ENCODE measurements at regions not wholly inside any gene's neighbourhood (a gene's known extent, or its start where the extent isn't known, plus 50 kb on each side); places are given as distances from the start of the nearest gene placed in this dataset.

DNA sequence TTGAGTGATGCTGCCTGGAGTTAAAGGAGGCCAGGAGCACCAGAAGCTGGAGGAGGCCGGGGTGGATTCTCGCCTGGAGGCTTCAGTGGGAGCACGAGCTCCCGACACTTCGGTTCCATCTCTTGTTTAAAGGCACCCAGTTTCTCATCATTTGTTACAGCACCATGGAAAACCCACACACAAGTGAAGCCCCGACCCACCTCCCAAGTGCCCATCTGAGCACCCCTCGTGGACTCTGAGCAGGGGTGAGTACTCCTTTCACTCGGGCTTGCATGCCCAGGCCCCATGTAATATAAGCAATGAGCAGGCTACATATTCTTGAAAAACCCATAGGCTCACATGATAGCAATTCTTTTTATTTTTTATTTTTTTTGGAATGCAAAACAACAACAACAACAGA is 196.9 kb upstream of the MAF start:
- WGBS (ENCODE audit: extremely low coverage, insufficient coverage, insufficient read length): no CpG with 5 or more reads among the region's 8 CpGs
- Histone ChIP-seq H2BK12ac (ENCODE audit: low read length) (no peak overlapping the region), H3K36me3 (ENCODE audit: control insufficient read depth in 1 of 2, insufficient read depth in 2 of 2, low read length in 2 of 2) (no peaks in the 10 kb centered on the region), H3K79me1 (ENCODE audit: low read length) (no peaks in the 10 kb centered on the region), H3K4me2 (ENCODE audit: low read length) (no peak overlapping the region), H3K27me3 (ENCODE audit: insufficient read depth, low read length) (no peaks in the 10 kb centered on the region), H4K12ac (ENCODE audit: low read depth, low read length) (no peak overlapping the region), H2BK5ac (ENCODE audit: low read depth, low read length, poor library complexity) (no peak overlapping the region), H3K27ac (ENCODE audit: low read depth, low read length) (no peak overlapping the region), H3K4me1 (ENCODE audit: control insufficient read depth in 1 of 2, insufficient read depth in 2 of 2, low read length in 2 of 2) (peaks cover 0 to 4% of the 10 kb centered on the region in 2 experiments), H3K9ac (ENCODE audit: low read length) (no peak overlapping the region), H3K4me3 (ENCODE audit: low read depth, low read length) (no peak overlapping the region), H3K23ac (ENCODE audit: low read length) (no peak overlapping the region), H2AK5ac (ENCODE audit: low read length) (no peak overlapping the region), H2BK120ac (ENCODE audit: insufficient read depth, low read length, poor library complexity) (no peak overlapping the region), H3K4ac (ENCODE audit: low read depth, low read length) (no peak overlapping the region), H4K8ac (ENCODE audit: low read depth, low read length) (no peak overlapping the region), H2AFZ (ENCODE audit: insufficient read depth, low read length, poor library complexity) (no peak overlapping the region), H3K14ac (ENCODE audit: low read length) (no peak overlapping the region), H3K79me2 (ENCODE audit: control insufficient read depth, insufficient read depth, low read length, poor library complexity) (no peaks in the 10 kb centered on the region), H3K18ac (ENCODE audit: low read length) (no peak overlapping the region), H4K91ac (ENCODE audit: low read depth, low read length) (no peak overlapping the region), H3K9me3 (ENCODE audit: insufficient read depth, low read depth, low read length) (no peaks in the 10 kb centered on the region)
- DNase-seq: no peak

GRCh38 chr16:79795556-79795955 is 195.0 kb upstream of the MAF start:
- WGBS (ENCODE audit: extremely low coverage, insufficient coverage, insufficient read length): no CpG with 5 or more reads among the region's 4 CpGs
- H2BK12ac ChIP-seq (ENCODE audit: low read length): no peak overlapping the region
- peak in 1 of 2 donors; percentile 42 for DNase-seq

GRCh38 chr16:79794941-79795340 is 194.4 kb upstream of the MAF start:
- no peak overlapping the region for H2BK12ac ChIP-seq (ENCODE audit: low read length)
- no peak overlapping the region for H3K18ac ChIP-seq (ENCODE audit: low read length)
- H3K4me3 ChIP-seq (ENCODE audit: low read depth, low read length): no peak overlapping the region
- peak overlapping the region; percentile 43 for H2BK5ac ChIP-seq (ENCODE audit: low read depth, low read length, poor library complexity)
- H3K79me1 ChIP-seq (ENCODE audit: low read length): no peaks in the 10 kb centered on the region
- H3K23ac ChIP-seq (ENCODE audit: low read length): no peak overlapping the region
- no peak for DNase-seq
- H3K79me2 ChIP-seq (ENCODE audit: control insufficient read depth, insufficient read depth, low read length, poor library complexity): no peaks in the 10 kb centered on the region
- no peaks in the 10 kb centered on the region for H3K27me3 ChIP-seq (ENCODE audit: insufficient read depth, low read length)
- H3K4me2 ChIP-seq (ENCODE audit: low read length): no peak overlapping the region
- no CpG with 5 or more reads among the region's 8 CpGs for WGBS (ENCODE audit: extremely low coverage, insufficient coverage, insufficient read length)
- H3K9ac ChIP-seq (ENCODE audit: low read length): no peak overlapping the region
- H2BK120ac ChIP-seq (ENCODE audit: insufficient read depth, low read length, poor library complexity): no peak overlapping the region
- no peak overlapping the region for H3K27ac ChIP-seq (ENCODE audit: low read depth, low read length)
- H2AK5ac ChIP-seq (ENCODE audit: low read length): no peak overlapping the region
- H3K4me1 ChIP-seq (ENCODE audit: control insufficient read depth in 1 of 2, insufficient read depth in 2 of 2, low read length in 2 of 2): peaks cover 0 to 4% of the 10 kb centered on the region in 2 experiments
- no peak overlapping the region for H4K8ac ChIP-seq (ENCODE audit: low read depth, low read length)
- H4K12ac ChIP-seq (ENCODE audit: low read depth, low read length): no peak overlapping the region
- no peaks in the 10 kb centered on the region for H3K9me3 ChIP-seq (ENCODE audit: insufficient read depth, low read depth, low read length)
- H2AFZ ChIP-seq (ENCODE audit: insufficient read depth, low read length, poor library complexity): no peak overlapping the region
- H3K14ac ChIP-seq (ENCODE audit: low read length): no peak overlapping the region
- H3K4ac ChIP-seq (ENCODE audit: low read depth, low read length): no peak overlapping the region
- no peak overlapping the region for H4K91ac ChIP-seq (ENCODE audit: low read depth, low read length)
- H3K36me3 ChIP-seq (ENCODE audit: control insufficient read depth in 1 of 2, insufficient read depth in 2 of 2, low read length in 2 of 2): no peaks in the 10 kb centered on the region

More at GRCh38 chr16:79795556-79795955, 195.0 kb upstream of the MAF start:
- Histone ChIP-seq H3K18ac (ENCODE audit: low read length) (no peak overlapping the region), H3K79me1 (ENCODE audit: low read length) (no peaks in the 10 kb centered on the region), H3K23ac (ENCODE audit: low read length) (no peak overlapping the region), H2BK5ac (ENCODE audit: low read depth, low read length, poor library complexity) (no peak overlapping the region), H3K14ac (ENCODE audit: low read length) (no peak overlapping the region), H2AK5ac (ENCODE audit: low read length) (no peak overlapping the region), H3K4me3 (ENCODE audit: low read depth, low read length) (no peak overlapping the region), H3K9me3 (ENCODE audit: insufficient read depth, low read depth, low read length) (no peaks in the 10 kb centered on the region), H4K8ac (ENCODE audit: low read depth, low read length) (no peak overlapping the region), H4K12ac (ENCODE audit: low read depth, low read length) (no peak overlapping the region), H2AFZ (ENCODE audit: insufficient read depth, low read length, poor library complexity) (no peak overlapping the region), H3K36me3 (ENCODE audit: control insufficient read depth in 1 of 2, insufficient read depth in 2 of 2, low read length in 2 of 2) (no peaks in the 10 kb centered on the region), H3K9ac (ENCODE audit: low read length) (no peak overlapping the region), H3K4me1 (ENCODE audit: control insufficient read depth in 1 of 2, insufficient read depth in 2 of 2, low read length in 2 of 2) (peaks cover 0 to 4% of the 10 kb centered on the region in 2 experiments), H3K4ac (ENCODE audit: low read depth, low read length) (no peak overlapping the region), H3K79me2 (ENCODE audit: control insufficient read depth, insufficient read depth, low read length, poor library complexity) (no peaks in the 10 kb centered on the region), H3K27ac (ENCODE audit: low read depth, low read length) (no peak overlapping the region), H3K4me2 (ENCODE audit: low read length) (no peak overlapping the region), H4K91ac (ENCODE audit: low read depth, low read length) (no peak overlapping the region), H3K27me3 (ENCODE audit: insufficient read depth, low read length) (no peaks in the 10 kb centered on the region), H2BK120ac (ENCODE audit: insufficient read depth, low read length, poor library complexity) (no peak overlapping the region)

DNA sequence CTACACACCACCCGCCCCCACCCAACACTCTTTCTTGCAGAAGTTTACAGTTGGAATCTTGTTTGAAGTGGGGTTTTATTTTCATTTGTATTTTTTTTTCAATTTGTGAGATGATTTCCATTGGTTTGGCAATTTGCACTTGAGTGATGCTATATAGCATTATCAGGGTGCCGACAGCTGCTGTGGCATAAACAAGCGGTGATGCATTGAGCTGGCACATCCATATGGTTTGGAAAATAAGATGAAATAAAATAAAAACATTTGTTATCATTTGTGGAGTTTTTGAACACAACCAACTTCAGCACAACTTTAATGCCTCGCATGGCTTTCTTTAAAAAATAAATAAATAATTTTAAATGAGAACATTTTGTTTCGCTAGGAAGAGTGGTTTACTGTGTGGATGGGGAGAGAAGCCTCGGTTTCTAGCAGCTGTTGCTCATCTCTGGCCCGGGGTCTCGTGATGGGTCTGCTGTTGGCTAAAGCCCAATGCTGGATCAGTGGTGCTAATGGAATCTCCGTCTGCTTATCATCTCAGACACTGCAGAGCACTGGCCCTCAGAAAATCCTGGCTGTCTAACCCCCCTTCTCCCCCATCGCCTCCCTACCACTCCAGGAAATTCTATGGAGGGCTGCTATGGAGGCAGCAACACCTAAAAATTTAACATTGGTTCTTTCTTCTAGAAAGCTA is 192.3 kb upstream of the MAF start:
- Histone ChIP-seq H3K4me3 (ENCODE audit: low read depth, low read length) (no peak overlapping the region), H2BK5ac (ENCODE audit: low read depth, low read length, poor library complexity) (no peak overlapping the region), H3K79me1 (ENCODE audit: low read length) (no peaks in the 10 kb centered on the region), H3K23ac (ENCODE audit: low read length) (no peak overlapping the region), H3K4me1 (ENCODE audit: control insufficient read depth in 1 of 2, insufficient read depth in 2 of 2, low read length in 2 of 2) (peaks cover 0 to 4% of the 10 kb centered on the region in 2 experiments), H4K12ac (ENCODE audit: low read depth, low read length) (no peak overlapping the region), H4K8ac (ENCODE audit: low read depth, low read length) (no peak overlapping the region), H2BK12ac (ENCODE audit: low read length) (no peak overlapping the region), H3K27ac (ENCODE audit: low read depth, low read length) (no peak overlapping the region), H2AK5ac (ENCODE audit: low read length) (no peak overlapping the region), H3K4ac (ENCODE audit: low read depth, low read length) (no peak overlapping the region), H3K27me3 (ENCODE audit: insufficient read depth, low read length) (no peaks in the 10 kb centered on the region), H3K4me2 (ENCODE audit: low read length) (no peak overlapping the region), H2BK120ac (ENCODE audit: insufficient read depth, low read length, poor library complexity) (no peak overlapping the region), H3K79me2 (ENCODE audit: control insufficient read depth, insufficient read depth, low read length, poor library complexity) (no peaks in the 10 kb centered on the region), H3K9ac (ENCODE audit: low read length) (no peak overlapping the region), H3K18ac (ENCODE audit: low read length) (no peak overlapping the region), H3K14ac (ENCODE audit: low read length) (no peak overlapping the region), H2AFZ (ENCODE audit: insufficient read depth, low read length, poor library complexity) (no peak overlapping the region), H4K91ac (ENCODE audit: low read depth, low read length) (no peak overlapping the region), H3K36me3 (ENCODE audit: control insufficient read depth in 1 of 2, insufficient read depth in 2 of 2, low read length in 2 of 2) (no peaks in the 10 kb centered on the region), H3K9me3 (ENCODE audit: insufficient read depth, low read depth, low read length) (no peaks in the 10 kb centered on the region)
- no CpG with 5 or more reads among the region's 10 CpGs for WGBS (ENCODE audit: extremely low coverage, insufficient coverage, insufficient read length)
- no peak for DNase-seq

Data from trophoblast cell (in vitro differentiated cells and primary cell).